GM18517 (cell line): ENCODE measurements at regions not wholly inside any gene's neighbourhood (a gene's known extent, or its start where the extent isn't known, plus 50 kb on each side); places are given as distances from the start of the nearest gene placed in this dataset.
A peak's percentile ranks its signal among the peaks of the same experiment; 100 is the strongest.

Experiments
- ATAC-seq: cut with Tn5 transposase; IDR thresholded peaks from one replicate; pipeline ENCODE4 v1.9.1; 2021; ENCODE audit warnings: mild to moderate bottlenecking, moderate library complexity; ENCODE audit not compliant: unreplicated experiment

- ATAC-seq, result peak; percentile 76
Observed at GRCh38 chrX:139126493-139126892, 404.0 kb upstream of the F9 start.

GRCh38 chrX:139125916-139126315 is 404.6 kb upstream of the F9 start:
- ATAC-seq, result no peak

- ATAC-seq, result no peak
Observed at GRCh38 chrX:139121616-139122286, 408.8 kb upstream of the F9 start.

GRCh38 chrX:139120760-139121159 is 409.2 kb upstream of the FGF13 start:
- no peak for ATAC-seq

- ATAC-seq, result no peak
Observed at GRCh38 chrX:139113708-139114107, 402.2 kb upstream of the FGF13 start.

- ATAC-seq, result no peak
Observed at GRCh38 chrX:139112432-139112831, 400.9 kb upstream of the FGF13 start.

GRCh38 chrX:139106069-139106468 is 394.6 kb upstream of the FGF13 start:
- ATAC-seq, result no peak

- no peak for ATAC-seq
Observed at GRCh38 chrX:139094671-139095592, 383.4 kb upstream of the FGF13 start.

GRCh38 chrX:139093201-139093600 is 381.7 kb upstream of the FGF13 start:
- ATAC-seq, result no peak

GRCh38 chrX:139091878-139092277 is 380.4 kb upstream of the FGF13 start:
- ATAC-seq, result no peak

- ATAC-seq, result no peak
Observed at GRCh38 chrX:139091066-139091465, 379.5 kb upstream of the FGF13 start.

- no peak for ATAC-seq
Observed at GRCh38 chrX:139086246-139086645, 374.7 kb upstream of the FGF13 start.

GRCh38 chrX:139085404-139085803 is 373.9 kb upstream of the FGF13 start:
- no peak for ATAC-seq

GRCh38 chrX:139083191-139083590 is 371.7 kb upstream of the FGF13 start:
- no peak for ATAC-seq

GRCh38 chrX:139081965-139082364 is 370.4 kb upstream of the FGF13 start:
- ATAC-seq, result no peak

GRCh38 chrX:139079789-139080188 is 368.3 kb upstream of the FGF13 start:
- ATAC-seq, result no peak

GRCh38 chrX:139078761-139079280 is 367.3 kb upstream of the FGF13 start:
- no peak for ATAC-seq

GRCh38 chrX:139078342-139078741 is 366.8 kb upstream of the FGF13 start:
- ATAC-seq, result no peak

- ATAC-seq, result no peak
Observed at GRCh38 chrX:139077281-139078250, 366.0 kb upstream of the FGF13 start.

- no peak for ATAC-seq
Observed at GRCh38 chrX:139063364-139063763, 351.8 kb upstream of the FGF13 start.
